Endothelial cell of umbilical vein (primary cell): ENCODE measurements at regions not wholly inside any gene's neighbourhood (a gene's known extent, or its start where the extent isn't known, plus 50 kb on each side); places are given as distances from the start of the nearest gene placed in this dataset.

Experiments used
- CTCF ChIP-seq, 2 donors: IDR thresholded peaks; 1 replicate in 1 of 2; 2 replicates in 1 of 2; pipeline ENCODE4 v1.5.1; 2011; ENCODE audit warnings: low read length in 2 of 2, mild to moderate bottlenecking in 2 of 2, moderate library complexity in 2 of 2, control low read depth in 1 of 2, inconsistent platforms in 1 of 2, low read depth in 1 of 2; ENCODE audit not compliant: insufficient read depth in 1 of 2; ENCODE audit errors: extremely low read depth in 1 of 2
- MYC ChIP-seq: IDR thresholded peaks from one replicate; pipeline ENCODE4 v1.6.1; 2011; ENCODE audit warnings: mild to moderate bottlenecking, low read depth, low read length
- POLR2A ChIP-seq: IDR thresholded peaks from 2 replicates; pipeline ENCODE4 v1.6.1; 2012; ENCODE audit warnings: low read depth, mild to moderate bottlenecking, control low read depth, low read length
- POLR2AphosphoS5 ChIP-seq: IDR thresholded peaks from 2 replicates; pipeline ENCODE4 v1.6.1; 2012; ENCODE audit warnings: low read depth, mild to moderate bottlenecking, control low read depth, low read length, moderate library complexity; ENCODE audit not compliant: insufficient read depth

- TF ChIP-seq CTCF (IDR thresholded peaks at IDR 0.05; ENCODE audit: extremely low read depth in 1 of 2, insufficient read depth in 1 of 2, low read depth in 1 of 2, low read length in 2 of 2): no peak
- no peak for TF ChIP-seq POLR2A
- no peak for TF ChIP-seq MYC
- TF ChIP-seq POLR2AphosphoS5: no peak
These were observed 120.6 kb downstream of the PRDM9 start for GRCh38 chr5:23627976-23628375.
